HG03280 (cell line): ENCODE measurements at regions not wholly inside any gene's neighbourhood (a gene's known extent, or its start where the extent isn't known, plus 50 kb on each side); places are given as distances from the start of the nearest gene placed in this dataset.

Experiments
- ATAC-seq: cut with Tn5 transposase; IDR thresholded peaks from one replicate; pipeline ENCODE4 v1.9.1; 2021; ENCODE audit warnings: mild to moderate bottlenecking, moderate library complexity; ENCODE audit not compliant: unreplicated experiment

GRCh38 chr4:152039023-152039481 lies 278.2 kb upstream of the GATB start:
- no peak for ATAC-seq

- no peak for ATAC-seq
Observed at GRCh38 chr4:152038238-152038637, 277.4 kb upstream of the GATB start.

GRCh38 chr4:152037435-152037834 lies 276.6 kb upstream of the GATB start:
- no peak for ATAC-seq

GRCh38 chr4:152033621-152034020 lies 272.8 kb upstream of the GATB start:
- no peak for ATAC-seq

GRCh38 chr4:152032722-152033131 lies 271.9 kb upstream of the GATB start:
- no peak for ATAC-seq

- ATAC-seq, result no peak
Observed at GRCh38 chr4:152029631-152030030, 268.8 kb upstream of the GATB start.

GRCh38 chr4:152028131-152028530 lies 267.3 kb upstream of the GATB start:
- no peak for ATAC-seq

- no peak for ATAC-seq
Observed at GRCh38 chr4:152024881-152025280, 264.1 kb upstream of the GATB start.

GRCh38 chr4:152023674-152024073 lies 262.9 kb upstream of the GATB start:
- no peak for ATAC-seq

GRCh38 chr4:152022543-152022942 lies 261.7 kb upstream of the GATB start:
- ATAC-seq, result no peak

- ATAC-seq, result no peak
Observed at GRCh38 chr4:152021788-152022438, 261.1 kb upstream of the GATB start.

GRCh38 chr4:152020073-152020472 lies 259.3 kb upstream of the GATB start:
- ATAC-seq, result no peak

- ATAC-seq, result no peak
Observed at GRCh38 chr4:152016303-152016620, 255.5 kb upstream of the GATB start.

- no peak for ATAC-seq
Observed at GRCh38 chr4:152015597-152016302, 254.9 kb upstream of the GATB start.

- ATAC-seq, result peak; percentile 91
Observed at GRCh38 chr4:152014280-152014679, 253.5 kb upstream of the GATB start.

GRCh38 chr4:152011469-152011868 lies 250.7 kb upstream of the GATB start:
- no peak for ATAC-seq

- ATAC-seq, result no peak
Observed at GRCh38 chr4:152010710-152011079, 249.9 kb upstream of the GATB start.

GRCh38 chr4:152009983-152010709 lies 249.3 kb upstream of the GATB start:
- no peak for ATAC-seq

- ATAC-seq, result no peak
Observed at GRCh38 chr4:152009031-152009670, 248.3 kb upstream of the GATB start.

- no peak for ATAC-seq
Observed at GRCh38 chr4:152007111-152007510, 246.3 kb upstream of the GATB start.

GRCh38 chr4:152004801-152005200 lies 244.0 kb upstream of the GATB start:
- ATAC-seq, result no peak

- ATAC-seq, result no peak
Observed at GRCh38 chr4:152000518-152000917, 239.7 kb upstream of the GATB start.
